MCF 10A (cell line): ENCODE measurements at regions not wholly inside any gene's neighbourhood (a gene's known extent, or its start where the extent isn't known, plus 50 kb on each side); places are given as distances from the start of the nearest gene placed in this dataset.
A peak's percentile ranks its signal among the peaks of the same experiment; 100 is the strongest.

Source experiments
- BruUV-seq: library from RNA; stranded (reverse); fragments of 400-500 nt; replicated peaks from 2 replicates; lab custom pipeline; 2021; lab: Mats Ljungman, UMichigan
- CTCF ChIA-PET: fragments of 300-600 bp; sonication (Branson Sonifier 250); formaldehyde crosslinking; extraction: SDS; loops from one replicate; lab custom pipeline; 2021; ENCODE audit warnings: antibody characterized with exemption, inconsistent platforms; lab: Yijun Ruan, JAX
- POLR2A ChIA-PET: fragments of 300-600, 350-650 bp; sonication (Branson Sonifier 250); formaldehyde crosslinking; extraction: SDS; loops from one replicate; lab custom pipeline; 2020; ENCODE audit warnings: antibody characterized with exemption, inconsistent platforms; lab: Yijun Ruan, JAX
- DNase-seq: peaks from one replicate; pipeline ENCODE4 v3.0.0-alpha.2; 2018; ENCODE audit not compliant: unreplicated experiment
- H3K27ac Mint-ChIP-seq: one replicate; pipeline ENCODE4 v1.8.0; 2022; ENCODE audit warnings: mild to moderate bottlenecking, low read depth, mixed read lengths; ENCODE audit not compliant: unreplicated experiment
- H3K27me3 Mint-ChIP-seq: one replicate; pipeline ENCODE4 v1.8.0; 2022; ENCODE audit warnings: mixed read lengths; ENCODE audit not compliant: insufficient read depth, unreplicated experiment
- H3K36me3 Mint-ChIP-seq: one replicate; pipeline ENCODE4 v1.8.0; 2022; ENCODE audit warnings: mild to moderate bottlenecking, moderate library complexity, mixed read lengths; ENCODE audit not compliant: insufficient read depth, unreplicated experiment
- H3K4me1 Mint-ChIP-seq: one replicate; pipeline ENCODE4 v1.8.0; 2022; ENCODE audit warnings: mixed read lengths; ENCODE audit not compliant: insufficient read depth, unreplicated experiment
- H3K4me3 Mint-ChIP-seq: one replicate; pipeline ENCODE4 v1.8.0; 2022; ENCODE audit warnings: mild to moderate bottlenecking, moderate library complexity, mixed read lengths; ENCODE audit not compliant: unreplicated experiment
- H3K9me3 Mint-ChIP-seq: one replicate; pipeline ENCODE4 v1.8.0; 2022; ENCODE audit warnings: mixed read lengths; ENCODE audit not compliant: unreplicated experiment
- intact Hi-C: fragments of 100-400 bp; cut with micrococcal nuclease; formaldehyde crosslinking; loops from 2 replicates; pipeline ENCODE4 v1.14.1; 2022
- TF ChIP-seq, protein P1 (sequence below): fragments of 200-600 bp; IDR thresholded peaks from one replicate; pipeline ENCODE4 v1.8.0; 2022; ENCODE audit warnings: antibody characterized with exemption, mild to moderate bottlenecking; ENCODE audit not compliant: unreplicated experiment

DNA sequence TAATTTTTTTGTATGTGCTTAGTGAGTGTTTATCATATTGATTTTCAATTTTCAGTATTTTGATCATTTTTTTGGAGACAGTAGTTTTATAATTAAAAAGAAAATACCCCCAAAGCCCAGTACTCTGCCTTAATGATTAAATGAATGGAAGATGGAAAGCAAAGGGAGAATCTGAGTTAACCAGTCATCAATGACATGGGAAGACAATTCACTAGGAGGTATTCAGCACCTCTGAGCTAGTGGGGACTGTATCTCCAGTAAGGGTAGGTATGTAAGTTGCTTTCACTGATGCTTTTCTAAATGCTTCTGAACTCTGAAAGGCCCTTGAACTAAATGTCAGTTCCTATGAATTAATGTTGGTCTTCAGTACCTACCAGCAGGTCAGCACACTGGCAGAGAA is 590.4 kb upstream of the DPPA4 start:
- intact Hi-C loops = no loop called here
- no peaks in the 10 kb centered on the region for H3K9me3 Mint-ChIP-seq
- no peaks in the 10 kb centered on the region for H3K27me3 Mint-ChIP-seq
- peak overlapping the region; percentile 62 for H3K27ac Mint-ChIP-seq
- TF ChIP-seq, protein P1, sequence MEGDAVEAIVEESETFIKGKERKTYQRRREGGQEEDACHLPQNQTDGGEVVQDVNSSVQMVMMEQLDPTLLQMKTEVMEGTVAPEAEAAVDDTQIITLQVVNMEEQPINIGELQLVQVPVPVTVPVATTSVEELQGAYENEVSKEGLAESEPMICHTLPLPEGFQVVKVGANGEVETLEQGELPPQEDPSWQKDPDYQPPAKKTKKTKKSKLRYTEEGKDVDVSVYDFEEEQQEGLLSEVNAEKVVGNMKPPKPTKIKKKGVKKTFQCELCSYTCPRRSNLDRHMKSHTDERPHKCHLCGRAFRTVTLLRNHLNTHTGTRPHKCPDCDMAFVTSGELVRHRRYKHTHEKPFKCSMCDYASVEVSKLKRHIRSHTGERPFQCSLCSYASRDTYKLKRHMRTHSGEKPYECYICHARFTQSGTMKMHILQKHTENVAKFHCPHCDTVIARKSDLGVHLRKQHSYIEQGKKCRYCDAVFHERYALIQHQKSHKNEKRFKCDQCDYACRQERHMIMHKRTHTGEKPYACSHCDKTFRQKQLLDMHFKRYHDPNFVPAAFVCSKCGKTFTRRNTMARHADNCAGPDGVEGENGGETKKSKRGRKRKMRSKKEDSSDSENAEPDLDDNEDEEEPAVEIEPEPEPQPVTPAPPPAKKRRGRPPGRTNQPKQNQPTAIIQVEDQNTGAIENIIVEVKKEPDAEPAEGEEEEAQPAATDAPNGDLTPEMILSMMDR = no peak
- no peaks in the 10 kb centered on the region for H3K36me3 Mint-ChIP-seq
- H3K4me1 Mint-ChIP-seq = peaks cover 27% of the 10 kb centered on the region
- DNase-seq = no peak
- H3K4me3 Mint-ChIP-seq = no peak overlapping the region
- ChIA-PET POLR2A (no interaction called here), CTCF (no interaction called here)
- BruUV-seq = no TSS peak

DNA sequence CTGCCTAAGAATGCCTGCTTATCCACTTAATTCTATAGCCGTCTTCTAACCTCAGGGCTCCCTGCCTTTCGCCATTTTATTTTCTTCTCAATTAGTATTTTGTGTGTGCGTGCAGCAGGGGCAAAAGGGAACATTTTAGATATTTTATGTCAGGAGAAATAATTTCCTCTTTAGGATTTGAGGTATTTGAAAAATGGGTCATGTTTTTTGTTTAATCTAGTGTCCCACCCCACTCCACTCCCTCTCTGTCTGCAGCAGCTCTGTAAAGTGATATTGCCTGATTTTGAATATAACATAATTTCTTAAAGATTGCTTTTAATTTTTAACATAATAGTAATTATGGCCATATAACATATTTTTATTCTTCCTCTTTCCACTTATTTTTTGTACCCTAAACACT is 593.2 kb upstream of the DPPA4 start:
- DNase-seq = no peak
- Mint-ChIP-seq H3K36me3 (no peaks in the 10 kb centered on the region), H3K4me1 (peaks cover 21% of the 10 kb centered on the region), H3K27me3 (no peaks in the 10 kb centered on the region), H3K4me3 (no peak overlapping the region), H3K9me3 (no peaks in the 10 kb centered on the region), H3K27ac (peak overlapping the region; percentile 19)
- ChIA-PET CTCF (no interaction called here), POLR2A (no interaction called here)
- TF ChIP-seq, protein P1 = no peak
- BruUV-seq = no TSS peak
- intact Hi-C loops = no loop called here

DNA sequence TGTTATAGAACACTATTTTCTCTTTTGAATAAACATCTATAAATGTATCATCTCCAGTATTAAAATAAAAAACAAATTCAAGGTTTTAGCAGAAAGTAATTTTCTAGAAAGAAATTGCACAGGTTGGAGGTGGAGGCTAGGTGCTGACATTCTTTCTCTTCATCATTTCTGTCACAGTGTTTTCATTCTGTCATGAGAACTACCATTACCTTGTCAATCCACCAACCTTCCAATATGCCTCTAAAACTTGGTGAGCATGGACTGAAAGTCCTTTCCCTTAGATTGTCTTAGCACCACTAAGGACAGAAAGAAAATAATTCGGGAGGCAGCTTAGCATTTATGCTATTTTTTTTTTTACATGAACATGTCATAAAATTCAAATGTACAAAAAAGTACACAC is 596.2 kb upstream of the DPPA4 start:
- H3K4me1 Mint-ChIP-seq = peaks cover 12% of the 10 kb centered on the region
- H3K27ac Mint-ChIP-seq = no peak overlapping the region
- ChIA-PET POLR2A (interaction anchor here (0.7 kb wide), 1 partner anchor 235 kb away, joined by 4 read pairs; no protein-coding TSS in a partner anchor), CTCF (no interaction called here)
- no peak for DNase-seq
- H3K4me3 Mint-ChIP-seq = no peak overlapping the region
- H3K9me3 Mint-ChIP-seq = no peaks in the 10 kb centered on the region
- intact Hi-C loops = no loop called here
- TF ChIP-seq, protein P1 = no peak
- no TSS peak for BruUV-seq
- no peaks in the 10 kb centered on the region for H3K36me3 Mint-ChIP-seq
- no peaks in the 10 kb centered on the region for H3K27me3 Mint-ChIP-seq

DNA sequence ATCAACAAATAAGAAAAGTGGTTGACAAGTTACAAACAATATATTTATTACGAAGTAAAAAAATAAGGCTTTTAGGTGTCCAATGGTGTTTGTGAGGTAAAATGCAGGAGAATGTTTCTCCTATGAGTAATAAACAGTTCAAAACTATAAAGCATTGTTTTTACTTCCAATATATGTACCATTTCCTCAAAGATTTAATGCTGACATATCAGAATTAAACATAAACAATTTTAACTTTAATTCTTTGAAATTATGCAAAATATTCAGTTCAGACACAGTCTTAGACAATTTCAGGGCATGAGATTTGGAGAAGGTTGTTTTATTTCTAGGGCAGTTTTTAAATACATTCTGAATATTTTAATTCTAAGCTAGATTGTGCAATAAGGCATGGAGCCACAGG is 602.5 kb upstream of the DPPA4 start:
- CTCF ChIA-PET = interaction anchor here (0.6 kb wide), 1 partner anchor 101 kb away, joined by 4 read pairs; no protein-coding TSS in a partner anchor

More for the DNA sequence above, 602.5 kb upstream of the DPPA4 start:
- H3K27me3 Mint-ChIP-seq = no peaks in the 10 kb centered on the region
- POLR2A ChIA-PET = no interaction called here
- intact Hi-C loops = no loop called here
- H3K27ac Mint-ChIP-seq = no peak overlapping the region
- no peaks in the 10 kb centered on the region for H3K9me3 Mint-ChIP-seq
- BruUV-seq = no TSS peak
- H3K36me3 Mint-ChIP-seq = no peaks in the 10 kb centered on the region
- no peak for DNase-seq
- no peaks in the 10 kb centered on the region for H3K4me1 Mint-ChIP-seq
- H3K4me3 Mint-ChIP-seq = no peak overlapping the region
- TF ChIP-seq, protein P1 = no peak
